ENCODE measurements at regions not wholly inside any gene's neighbourhood (a gene's known extent, or its start where the extent isn't known, plus 50 kb on each side); places are given as distances from the start of the nearest gene placed in this dataset.

GRCh38 chr5:117205894-117206293 is 631.3 kb upstream of the SEMA6A start:
- TF ChIP-seq EZH2 (IDR thresholded peaks at IDR 0.05; ENCODE audit: borderline replicate concordance, low read depth, low read length, severe bottlenecking) (no peak), POLR2A (IDR thresholded peaks at IDR 0.05; ENCODE audit: low read depth, low read length) (no peak), POLR2AphosphoS5 (IDR thresholded peaks at IDR 0.05; ENCODE audit: insufficient read depth, low read depth, low read length) (no peak), FOS (IDR thresholded peaks at IDR 0.05; ENCODE audit: borderline replicate concordance, insufficient read depth, low read length) (no peak), GATA2 (IDR thresholded peaks at IDR 0.05; ENCODE audit: insufficient read depth, insufficient read length, low read depth, low read length) (no peak), JUN (IDR thresholded peaks at IDR 0.05; ENCODE audit: borderline replicate concordance, insufficient read depth, insufficient read length, low read depth) (no peak), MYC (IDR thresholded peaks at IDR 0.05; ENCODE audit: low read depth, low read length) (no peak)
- TF ChIP-seq, protein P1, sequence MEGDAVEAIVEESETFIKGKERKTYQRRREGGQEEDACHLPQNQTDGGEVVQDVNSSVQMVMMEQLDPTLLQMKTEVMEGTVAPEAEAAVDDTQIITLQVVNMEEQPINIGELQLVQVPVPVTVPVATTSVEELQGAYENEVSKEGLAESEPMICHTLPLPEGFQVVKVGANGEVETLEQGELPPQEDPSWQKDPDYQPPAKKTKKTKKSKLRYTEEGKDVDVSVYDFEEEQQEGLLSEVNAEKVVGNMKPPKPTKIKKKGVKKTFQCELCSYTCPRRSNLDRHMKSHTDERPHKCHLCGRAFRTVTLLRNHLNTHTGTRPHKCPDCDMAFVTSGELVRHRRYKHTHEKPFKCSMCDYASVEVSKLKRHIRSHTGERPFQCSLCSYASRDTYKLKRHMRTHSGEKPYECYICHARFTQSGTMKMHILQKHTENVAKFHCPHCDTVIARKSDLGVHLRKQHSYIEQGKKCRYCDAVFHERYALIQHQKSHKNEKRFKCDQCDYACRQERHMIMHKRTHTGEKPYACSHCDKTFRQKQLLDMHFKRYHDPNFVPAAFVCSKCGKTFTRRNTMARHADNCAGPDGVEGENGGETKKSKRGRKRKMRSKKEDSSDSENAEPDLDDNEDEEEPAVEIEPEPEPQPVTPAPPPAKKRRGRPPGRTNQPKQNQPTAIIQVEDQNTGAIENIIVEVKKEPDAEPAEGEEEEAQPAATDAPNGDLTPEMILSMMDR (IDR thresholded peaks at IDR 0.05; ENCODE audit: extremely low read depth in 1 of 2, insufficient read depth in 1 of 2, low read depth in 1 of 2, low read length in 2 of 2): no peak
- TF ChIP-seq, protein P2, sequence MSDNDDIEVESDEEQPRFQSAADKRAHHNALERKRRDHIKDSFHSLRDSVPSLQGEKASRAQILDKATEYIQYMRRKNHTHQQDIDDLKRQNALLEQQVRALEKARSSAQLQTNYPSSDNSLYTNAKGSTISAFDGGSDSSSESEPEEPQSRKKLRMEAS (IDR thresholded peaks at IDR 0.05; ENCODE audit: insufficient read depth, insufficient read length): no peak
